ENCODE measurements at regions not wholly inside any gene's neighbourhood (a gene's known extent, or its start where the extent isn't known, plus 50 kb on each side); places are given as distances from the start of the nearest gene placed in this dataset.

GRCh38 chr20:56843386-56843785, 214.3 kb downstream of the TFAP2C start:
- H3K4me3 ChIP-seq, result no peak overlapping the region
- intact Hi-C loops (cut with DNase I; ENCODE audit: low total_unique reads), result loop anchor here (10.0 kb wide), 1 partner anchor 209 kb away; no protein-coding TSS in a partner anchor
- in situ Hi-C loops (cut with MboI; ENCODE audit: low pct_ligation_motif_present in 1 of 4, low pct_unique_long_range_greater_than_20kb in 1 of 4, low sequenced_read_pairs in 3 of 4), result no loop called here
- H3K27ac ChIP-seq, result no peak overlapping the region
- TF ChIP-seq POLR2AphosphoS5 (IDR thresholded peaks at IDR 0.05) (no peak), EP300 (IDR thresholded peaks at IDR 0.05; ENCODE audit: low read depth) (no peak), POLR2A (IDR thresholded peaks at IDR 0.05) (no peak)
- TF ChIP-seq, protein P1, sequence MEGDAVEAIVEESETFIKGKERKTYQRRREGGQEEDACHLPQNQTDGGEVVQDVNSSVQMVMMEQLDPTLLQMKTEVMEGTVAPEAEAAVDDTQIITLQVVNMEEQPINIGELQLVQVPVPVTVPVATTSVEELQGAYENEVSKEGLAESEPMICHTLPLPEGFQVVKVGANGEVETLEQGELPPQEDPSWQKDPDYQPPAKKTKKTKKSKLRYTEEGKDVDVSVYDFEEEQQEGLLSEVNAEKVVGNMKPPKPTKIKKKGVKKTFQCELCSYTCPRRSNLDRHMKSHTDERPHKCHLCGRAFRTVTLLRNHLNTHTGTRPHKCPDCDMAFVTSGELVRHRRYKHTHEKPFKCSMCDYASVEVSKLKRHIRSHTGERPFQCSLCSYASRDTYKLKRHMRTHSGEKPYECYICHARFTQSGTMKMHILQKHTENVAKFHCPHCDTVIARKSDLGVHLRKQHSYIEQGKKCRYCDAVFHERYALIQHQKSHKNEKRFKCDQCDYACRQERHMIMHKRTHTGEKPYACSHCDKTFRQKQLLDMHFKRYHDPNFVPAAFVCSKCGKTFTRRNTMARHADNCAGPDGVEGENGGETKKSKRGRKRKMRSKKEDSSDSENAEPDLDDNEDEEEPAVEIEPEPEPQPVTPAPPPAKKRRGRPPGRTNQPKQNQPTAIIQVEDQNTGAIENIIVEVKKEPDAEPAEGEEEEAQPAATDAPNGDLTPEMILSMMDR (IDR thresholded peaks at IDR 0.05), result no peak
- H3K27me3 ChIP-seq, result no peaks in the 10 kb centered on the region
- H3K4me1 ChIP-seq, result peaks cover 0 to 8% (median 0%) of the 10 kb centered on the region in 4 donors
- H3K9me3 ChIP-seq, result no peaks in the 10 kb centered on the region
- H3K36me3 ChIP-seq, result no peaks in the 10 kb centered on the region
- DNase-seq, result no peak
- 68% methylated on average over 7 of the region's 7 CpGs; no CpG with 5 or more reads in 1 of the 2 donors for WGBS, 2 donors (ENCODE audit: low coverage in 1 of 2)

DNA sequence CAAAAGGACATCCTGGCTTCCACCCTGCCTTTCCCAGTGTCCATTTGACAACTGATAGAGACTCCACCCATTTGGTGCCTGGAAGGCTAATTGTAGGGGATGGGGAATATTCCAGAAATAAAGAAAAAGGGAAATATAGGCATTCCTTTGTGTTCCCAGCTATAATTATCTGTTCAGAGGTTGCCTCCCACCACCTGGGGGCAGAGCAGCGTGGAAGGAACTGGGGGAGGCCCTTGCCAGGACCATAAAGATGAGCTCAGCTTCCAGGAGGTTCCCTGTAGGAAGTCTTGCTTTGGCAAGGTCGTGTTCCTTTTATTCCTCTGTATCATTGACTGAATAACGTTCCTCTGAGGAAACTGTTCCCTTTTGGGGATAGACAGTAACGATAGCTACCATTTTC, 214.7 kb downstream of the TFAP2C start:
- Histone ChIP-seq H3K27me3 (no peaks in the 10 kb centered on the region), H3K36me3 (no peaks in the 10 kb centered on the region), H3K9me3 (no peaks in the 10 kb centered on the region), H3K27ac (no peak overlapping the region), H3K4me1 (peaks cover 0 to 8% (median 0%) of the 10 kb centered on the region in 4 donors), H3K4me3 (no peak overlapping the region)
- intact Hi-C loops (cut with DNase I; ENCODE audit: low total_unique reads) (loop anchor here (10.0 kb wide), 1 partner anchor 209 kb away; no protein-coding TSS in a partner anchor), in situ Hi-C loops (cut with MboI; ENCODE audit: low pct_ligation_motif_present in 1 of 4, low pct_unique_long_range_greater_than_20kb in 1 of 4, low sequenced_read_pairs in 3 of 4) (no loop called here)
- no peak for DNase-seq
- TF ChIP-seq, protein P1 (IDR thresholded peaks at IDR 0.05), result no peak
- TF ChIP-seq POLR2A (IDR thresholded peaks at IDR 0.05) (no peak), EP300 (IDR thresholded peaks at IDR 0.05; ENCODE audit: low read depth) (no peak), POLR2AphosphoS5 (IDR thresholded peaks at IDR 0.05) (no peak)
- WGBS, 2 donors (ENCODE audit: low coverage in 1 of 2), result 46 to 54% methylated on average over 4 of the region's 4 CpGs

- intact Hi-C loops (cut with DNase I; ENCODE audit: low total_unique reads) (loop anchor here (10.0 kb wide), 1 partner anchor 211 kb away; no protein-coding TSS in a partner anchor), in situ Hi-C loops (cut with MboI; ENCODE audit: low pct_ligation_motif_present in 1 of 4, low pct_unique_long_range_greater_than_20kb in 1 of 4, low sequenced_read_pairs in 3 of 4) (no loop called here)
- 50 to 72% methylated on average over 1 to 4 of the region's 4 CpGs for WGBS, 2 donors (ENCODE audit: low coverage in 1 of 2)
These were observed 216.5 kb downstream of the TFAP2C start for GRCh38 chr20:56845546-56846086.

GRCh38 chr20:56848561-56848960, 219.5 kb downstream of the TFAP2C start:
- 69% methylated on average over 11 of the region's 12 CpGs; no CpG with 5 or more reads in 1 of the 2 donors for WGBS, 2 donors (ENCODE audit: low coverage in 1 of 2)
- H3K27me3 ChIP-seq, result no peaks in the 10 kb centered on the region

More at GRCh38 chr20:56845546-56846086, 216.5 kb downstream of the TFAP2C start:
- no peak for DNase-seq
- Histone ChIP-seq H3K36me3 (no peaks in the 10 kb centered on the region), H3K4me1 (peaks cover 0 to under 1% (median 0%) of the 10 kb centered on the region in 4 donors), H3K9me3 (no peaks in the 10 kb centered on the region), H3K27me3 (no peaks in the 10 kb centered on the region), H3K4me3 (no peak overlapping the region), H3K27ac (no peak overlapping the region)
- TF ChIP-seq, protein P1 (IDR thresholded peaks at IDR 0.05), result no peak
- peak in 2 of 3 donors; percentile 27 to 33 for TF ChIP-seq POLR2AphosphoS5 (IDR thresholded peaks at IDR 0.05)
- no peak for TF ChIP-seq EP300 (IDR thresholded peaks at IDR 0.05; ENCODE audit: low read depth)

More at GRCh38 chr20:56848561-56848960, 219.5 kb downstream of the TFAP2C start:
- no peak for DNase-seq
- H3K4me3 ChIP-seq, result no peak overlapping the region
- no peaks in the 10 kb centered on the region for H3K4me1 ChIP-seq
- no peak overlapping the region for H3K27ac ChIP-seq
- intact Hi-C loops (cut with DNase I; ENCODE audit: low total_unique reads), result loop anchor here (10.0 kb wide), 1 partner anchor 214 kb away; no protein-coding TSS in a partner anchor
- TF ChIP-seq, protein P1 (IDR thresholded peaks at IDR 0.05), result no peak
- TF ChIP-seq POLR2AphosphoS5 (IDR thresholded peaks at IDR 0.05) (no peak), EP300 (IDR thresholded peaks at IDR 0.05; ENCODE audit: low read depth) (no peak), POLR2A (IDR thresholded peaks at IDR 0.05) (no peak)
- no peaks in the 10 kb centered on the region for H3K9me3 ChIP-seq
- in situ Hi-C loops (cut with MboI; ENCODE audit: low pct_ligation_motif_present in 1 of 4, low pct_unique_long_range_greater_than_20kb in 1 of 4, low sequenced_read_pairs in 3 of 4), result no loop called here
- no peaks in the 10 kb centered on the region for H3K36me3 ChIP-seq
